ENCODE measurements at regions not wholly inside any gene's neighbourhood (a gene's known extent, or its start where the extent isn't known, plus 50 kb on each side); places are given as distances from the start of the nearest gene placed in this dataset.
"Not testable (repeated sequence)": the region's sequence is repeated elsewhere in the genome, so short reads cannot be mapped to it uniquely, and the experiment has no call there.

GRCh38 chr12:75704664-75705063 lies 193.3 kb upstream of the KRR1 start:
- DNase-seq (ENCODE audit: extremely low read depth in 1 of 11, low read depth in 9 of 11, low spot score in 4 of 11) = no peak

DNA sequence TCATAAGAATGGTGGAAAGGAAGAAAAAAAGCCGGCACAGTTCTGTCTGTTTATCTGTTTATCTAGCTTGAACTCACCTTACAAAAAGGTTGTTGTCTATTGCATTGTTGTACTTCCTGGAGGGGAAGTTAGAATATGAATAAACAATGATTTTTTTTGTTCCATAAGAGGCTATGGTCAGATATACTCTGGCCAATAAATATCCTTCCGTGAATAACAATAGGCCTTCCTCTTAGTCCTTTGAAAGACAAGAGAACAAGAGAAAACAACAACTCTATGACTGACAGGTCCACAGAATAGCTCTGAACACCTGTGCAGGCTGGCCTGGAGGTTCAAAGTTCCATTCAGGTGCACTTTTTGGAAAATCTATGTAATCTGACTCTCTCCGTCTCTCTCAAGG lies 192.8 kb upstream of the KRR1 start:
- DNase-seq (ENCODE audit: extremely low read depth in 1 of 11, low read depth in 9 of 11, low spot score in 4 of 11) = no peak

DNA sequence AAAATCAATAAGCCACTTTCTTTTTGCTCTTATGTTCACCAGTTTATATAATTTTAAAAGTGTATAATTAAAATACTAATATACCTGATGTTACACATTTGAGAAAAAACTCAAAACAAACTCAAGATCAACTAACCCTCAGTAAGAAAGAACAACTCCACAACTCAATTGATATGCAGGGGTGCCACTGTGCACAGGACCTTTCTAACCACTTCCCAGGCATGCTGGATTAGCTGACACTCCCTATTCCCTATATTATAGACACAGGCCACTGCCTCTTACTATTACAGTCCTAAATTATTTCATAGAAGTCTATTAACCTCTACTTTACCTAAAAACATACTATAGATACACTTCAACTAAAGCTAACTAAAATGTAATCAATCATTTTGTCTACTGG lies 191.7 kb upstream of the KRR1 start:
- DNase-seq (ENCODE audit: extremely low read depth in 1 of 11, low read depth in 9 of 11, low spot score in 4 of 11) = no peak

GRCh38 chr12:75702477-75703093 lies 191.2 kb upstream of the KRR1 start:
- no peak for DNase-seq (ENCODE audit: extremely low read depth in 1 of 11, low read depth in 9 of 11, low spot score in 4 of 11)

GRCh38 chr12:75701859-75702258 lies 190.4 kb upstream of the KRR1 start:
- DNase-seq (ENCODE audit: extremely low read depth in 1 of 11, low read depth in 9 of 11, low spot score in 4 of 11) = no peak

GRCh38 chr12:75699728-75700496 lies 188.5 kb upstream of the KRR1 start:
- DNase-seq (ENCODE audit: extremely low read depth in 1 of 11, low read depth in 9 of 11, low spot score in 4 of 11) = no peak

DNA sequence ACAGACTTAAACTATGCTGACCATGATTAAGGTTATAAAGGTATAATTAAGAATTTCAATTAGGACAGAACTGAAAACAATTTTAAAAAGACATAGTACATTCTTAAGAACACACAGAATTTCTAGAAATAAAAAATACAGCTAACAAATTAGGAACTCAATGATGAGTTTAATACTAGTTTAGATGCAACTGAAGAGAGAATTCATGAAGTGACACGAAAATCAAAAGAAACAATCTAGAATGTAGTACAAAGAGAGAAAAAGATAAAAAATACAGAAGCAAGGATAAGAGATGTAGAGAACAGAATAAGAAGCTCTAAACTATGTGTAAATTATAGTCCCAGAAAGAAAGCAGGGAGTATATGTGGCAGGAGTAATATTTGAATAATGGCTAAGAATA lies 187.8 kb upstream of the KRR1 start:
- DNase-seq (ENCODE audit: extremely low read depth in 1 of 11, low read depth in 9 of 11, low spot score in 4 of 11) = no peak

- DNase-seq (ENCODE audit: extremely low read depth in 1 of 11, low read depth in 9 of 11, low spot score in 4 of 11) = no peak
Measured at GRCh38 chr12:75698052-75698451, 186.6 kb upstream of the KRR1 start.

DNA sequence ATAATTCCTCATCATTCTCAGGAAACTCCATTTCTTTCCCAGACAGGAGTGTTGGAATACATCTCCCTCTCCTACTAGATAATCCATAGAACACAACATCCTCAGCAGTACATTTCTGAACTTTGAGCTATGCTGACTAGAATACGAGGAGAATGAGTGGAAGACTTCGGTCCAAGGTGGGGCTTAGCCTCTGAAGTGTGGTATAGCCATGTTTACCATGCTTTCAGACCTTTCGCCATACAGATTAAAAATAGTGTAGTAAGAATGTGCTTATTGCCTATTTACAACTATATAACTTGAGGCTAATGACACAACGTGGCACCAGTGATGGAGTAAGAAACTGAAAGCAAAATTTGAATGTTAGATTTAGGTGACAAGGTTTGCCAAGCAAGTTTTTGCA lies 184.5 kb upstream of the KRR1 start:
- DNase-seq (ENCODE audit: extremely low read depth in 1 of 11, low read depth in 9 of 11, low spot score in 4 of 11) = no peak

- no peak for DNase-seq (ENCODE audit: extremely low read depth in 1 of 11, low read depth in 9 of 11, low spot score in 4 of 11)
Measured at GRCh38 chr12:75694534-75695268, 183.3 kb upstream of the KRR1 start.

GRCh38 chr12:75692876-75693275 lies 181.5 kb upstream of the KRR1 start:
- DNase-seq (ENCODE audit: extremely low read depth in 1 of 11, low read depth in 9 of 11, low spot score in 4 of 11) = no peak

DNA sequence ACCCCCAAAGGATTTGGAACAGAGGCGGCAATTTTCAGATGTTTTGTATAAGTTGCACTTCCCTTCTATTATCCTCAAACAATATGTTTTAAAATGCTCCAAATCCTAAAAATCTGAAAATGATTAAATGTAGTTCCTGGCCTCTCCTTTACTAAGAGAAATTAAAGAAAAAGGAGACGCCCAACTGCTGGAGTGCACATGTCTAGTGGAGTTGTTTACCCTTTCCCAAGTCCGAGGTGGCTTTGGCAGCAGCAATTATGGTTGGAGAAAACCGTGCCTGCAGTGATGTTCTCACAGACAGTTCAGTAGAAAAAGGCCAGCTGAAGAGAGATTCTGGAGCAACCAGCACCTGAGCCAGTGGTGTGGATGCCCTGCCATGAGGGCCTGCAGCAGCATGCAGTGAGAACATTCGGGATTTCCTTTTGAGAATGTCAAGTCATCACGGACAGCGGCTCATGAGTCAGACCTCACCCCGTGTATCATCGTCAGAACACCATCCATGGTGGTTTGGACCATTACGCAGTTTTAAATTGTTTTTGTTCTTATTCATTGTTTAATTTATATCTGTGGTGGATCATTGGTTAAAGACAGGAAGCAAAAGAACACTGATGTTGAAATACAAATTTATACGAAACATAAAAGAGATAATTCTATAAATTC lies 179.0 kb upstream of the KRR1 start:
- no peak for DNase-seq (ENCODE audit: extremely low read depth in 1 of 11, low read depth in 9 of 11, low spot score in 4 of 11)

- not testable (repeated sequence) for DNase-seq (ENCODE audit: extremely low read depth in 1 of 11, low read depth in 9 of 11, low spot score in 4 of 11)
Measured at GRCh38 chr12:75686233-75686632, 174.8 kb upstream of the KRR1 start.

- DNase-seq (ENCODE audit: extremely low read depth in 1 of 11, low read depth in 9 of 11, low spot score in 4 of 11) = no peak
Measured at GRCh38 chr12:75685617-75686225, 174.3 kb upstream of the KRR1 start.

- no peak for DNase-seq (ENCODE audit: extremely low read depth in 1 of 11, low read depth in 9 of 11, low spot score in 4 of 11)
Measured at GRCh38 chr12:75684678-75685616, 173.5 kb upstream of the KRR1 start.

DNA sequence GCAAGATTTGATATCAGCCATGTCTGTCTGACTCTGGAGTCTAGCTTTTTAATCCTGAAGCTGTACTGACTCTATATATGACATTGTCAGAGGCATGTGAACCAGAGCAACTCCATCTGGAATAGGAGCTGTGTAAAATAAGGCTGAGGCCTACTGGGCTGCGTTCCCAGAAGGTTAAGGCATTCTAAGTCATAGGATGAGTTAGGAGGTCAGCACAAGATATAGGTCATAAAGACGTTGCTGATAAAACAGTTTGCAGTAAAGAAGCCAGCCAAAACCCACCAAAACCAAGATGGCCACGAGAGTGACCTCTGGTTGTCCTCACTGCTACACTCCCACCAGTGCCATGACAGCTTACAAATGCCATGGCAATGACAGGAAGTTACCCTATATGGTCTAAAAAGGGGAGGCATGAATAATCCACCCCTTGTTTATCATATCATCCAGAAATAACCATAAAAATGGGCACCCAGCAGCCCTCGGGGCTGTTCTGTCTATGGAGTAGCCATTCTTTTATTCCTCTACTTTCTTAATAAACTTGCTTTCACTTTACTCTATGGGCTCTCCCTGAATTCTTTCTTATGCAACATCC lies 172.7 kb upstream of the KRR1 start:
- DNase-seq (ENCODE audit: extremely low read depth in 1 of 11, low read depth in 9 of 11, low spot score in 4 of 11) = not testable (repeated sequence)

DNA sequence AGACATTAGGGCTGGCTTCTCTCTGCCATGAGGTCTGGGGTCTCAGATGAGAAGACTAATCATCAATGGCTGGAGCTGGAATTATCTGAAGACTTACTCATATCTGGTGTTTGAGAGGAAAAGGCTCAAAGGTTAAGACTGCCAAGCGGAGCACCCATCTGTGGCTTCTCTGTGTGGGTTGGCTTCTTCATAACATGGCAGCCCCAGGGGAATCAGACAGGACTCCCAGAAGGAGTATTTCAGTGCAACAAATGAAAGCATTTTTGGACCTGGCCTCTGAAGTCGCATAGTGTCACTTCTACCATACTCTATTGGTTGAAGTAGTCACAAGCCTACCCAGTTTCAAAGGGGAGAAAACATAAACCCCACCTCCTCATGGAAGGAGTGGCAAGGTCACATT lies 171.8 kb upstream of the KRR1 start:
- DNase-seq (ENCODE audit: extremely low read depth in 1 of 11, low read depth in 9 of 11, low spot score in 4 of 11) = no peak

GRCh38 chr12:75677522-75677921 lies 166.1 kb upstream of the KRR1 start:
- DNase-seq (ENCODE audit: extremely low read depth in 1 of 11, low read depth in 9 of 11, low spot score in 4 of 11) = no peak
